Ovary (tissue), 7 donors: ENCODE measurements at regions not wholly inside any gene's neighbourhood (a gene's known extent, or its start where the extent isn't known, plus 50 kb on each side); places are given as distances from the start of the nearest gene placed in this dataset.

Experiments
- DNase-seq, 5 donors: peaks; one replicate each; pipeline ENCODE4 v3.0.0-alpha.2; 2019 to 2020
- H3K27ac ChIP-seq, 2 donors: fragments of 200-600 bp; one replicate each; pipeline versions ENCODE4 v1.5.1 to v1.8.0; 2019 to 2022
- H3K27me3 ChIP-seq: fragments of 200-600 bp; one replicate; pipeline ENCODE4 v1.8.0; 2022
- H3K36me3 ChIP-seq: fragments of 200-600 bp; sonication (generic); one replicate; pipeline ENCODE4 v1.5.1; 2019
- H3K4me1 ChIP-seq: one replicate; pipeline ENCODE4 v1.8.1; 2013; ENCODE audit warnings: mild to moderate bottlenecking, moderate library complexity; ENCODE audit not compliant: insufficient read depth
- H3K4me3 ChIP-seq: fragments of 200-600 bp; sonication (generic); one replicate; pipeline ENCODE4 v1.5.1; 2017
- H3K9me3 ChIP-seq, 2 donors: fragments of 200-600 bp in 1 of 2; sonication (generic) in 1 of 2; one replicate each; pipeline versions ENCODE4 v1.5.1 to v1.8.1; 2013 to 2019; ENCODE audit warnings: mild to moderate bottlenecking in 1 of 2, moderate library complexity in 1 of 2
- CTCF ChIP-seq, 3 donors: fragments of 450-650 bp in 2 of 3; fragments of 200-600 bp in 1 of 3; IDR thresholded peaks; one replicate each; pipeline versions ENCODE4 v1.5.1 to v1.8.0; 2016 to 2022; ENCODE audit warnings: antibody characterized with exemption in 3 of 3, mild to moderate bottlenecking in 1 of 3
- EP300 ChIP-seq: sonication (generic); formaldehyde crosslinking; IDR thresholded peaks from one replicate; pipeline ENCODE4 v1.6.1; 2017; ENCODE audit warnings: antibody characterized with exemption
- POLR2A ChIP-seq: fragments of 450-650 bp; IDR thresholded peaks from one replicate; pipeline ENCODE4 v1.6.1; 2017; ENCODE audit warnings: antibody characterized with exemption, mild to moderate bottlenecking, moderate library complexity
- whole genome bisulfite sequencing, 3 donors: extraction: QIAGEN DNeasy Blood & Tissue Kit in 1 of 3; methylation state at CpG; one replicate each; pipeline versions ENCODE4 v1.1.5 to v1.1.7; 2013 to 2017; 5-methylcytosine and 5-hydroxymethylcytosine counted together
- intact Hi-C, 4 donors: fragments of 100-400 bp; cut with DNase I; formaldehyde crosslinking; loops; one replicate each; pipeline versions ENCODE4 v1.11.0 to v1.15.1; 2022 to 2023
- donor health status: DM: no; HTN: no; CAD: no; lungs with moderate emphysema.
- donor health status: DM: no; HTN: no; CAD: no.
- donor health status: Bipolar disorder and iron deficiency.
- donor health status: DM: no; HTN: no; CAD: no.
- donor health status: DM: yes; HTN: yes; CAD: no.

- Histone ChIP-seq H3K9me3 (no peaks in the 10 kb centered on the region), H3K4me1 (no peaks in the 10 kb centered on the region), H3K27me3 (no peaks in the 10 kb centered on the region), H3K4me3 (no peak overlapping the region), H3K27ac (no peak overlapping the region), H3K36me3 (no peaks in the 10 kb centered on the region)
- 80 to 86% (median 81%) methylated on average over 3 of the region's 3 CpGs for WGBS, 3 donors
- intact Hi-C loops = no loop called here
- TF ChIP-seq EP300 = no peak
- no peak for TF ChIP-seq CTCF (IDR thresholded peaks at IDR 0.05)
- TF ChIP-seq POLR2A = no peak
- DNase-seq = no peak
Measured at GRCh38 chr6:153963352-153963751, 75.7 kb upstream of the OPRM1 start.

- intact Hi-C loops = no loop called here
- Histone ChIP-seq H3K4me1 (no peaks in the 10 kb centered on the region), H3K27me3 (no peaks in the 10 kb centered on the region), H3K9me3 (no peaks in the 10 kb centered on the region), H3K36me3 (no peaks in the 10 kb centered on the region), H3K27ac (no peak overlapping the region), H3K4me3 (no peak overlapping the region)
- WGBS, 3 donors = 77 to 87% (median 81%) methylated on average over 2 of the region's 2 CpGs
- TF ChIP-seq EP300 = no peak
- TF ChIP-seq POLR2A = no peak
- no peak for TF ChIP-seq CTCF (IDR thresholded peaks at IDR 0.05)
- DNase-seq = no peak
Measured at GRCh38 chr6:153962555-153962954, 76.5 kb upstream of the OPRM1 start.

- H3K27me3 ChIP-seq = no peaks in the 10 kb centered on the region
- TF ChIP-seq EP300 = no peak
- TF ChIP-seq POLR2A = no peak
- TF ChIP-seq CTCF (IDR thresholded peaks at IDR 0.05) = no peak
- H3K9me3 ChIP-seq = no peaks in the 10 kb centered on the region
- no peaks in the 10 kb centered on the region for H3K36me3 ChIP-seq
- H3K27ac ChIP-seq = no peak overlapping the region
- WGBS, 3 donors = 76 to 89% (median 86%) methylated on average over 1 of the region's 1 CpG
- H3K4me3 ChIP-seq = no peak overlapping the region
- no peak for DNase-seq
- H3K4me1 ChIP-seq = no peaks in the 10 kb centered on the region
- intact Hi-C loops = no loop called here
Measured at GRCh38 chr6:153960741-153961140, 78.3 kb upstream of the OPRM1 start.

GRCh38 chr6:153960281-153960680 lies 78.8 kb upstream of the OPRM1 start:
- intact Hi-C loops = no loop called here
- no peaks in the 10 kb centered on the region for H3K9me3 ChIP-seq
- H3K4me3 ChIP-seq = no peak overlapping the region
- TF ChIP-seq POLR2A = no peak
- TF ChIP-seq EP300 = no peak
- TF ChIP-seq CTCF (IDR thresholded peaks at IDR 0.05) = no peak
- no peaks in the 10 kb centered on the region for H3K36me3 ChIP-seq
- DNase-seq = no peak
- H3K27ac ChIP-seq = no peak overlapping the region
- WGBS, 3 donors = 5 to 15% (median 12%) methylated on average over 4 of the region's 4 CpGs
- H3K4me1 ChIP-seq = no peaks in the 10 kb centered on the region
- no peaks in the 10 kb centered on the region for H3K27me3 ChIP-seq

- H3K27me3 ChIP-seq = no peaks in the 10 kb centered on the region
- WGBS, 3 donors = 84 to 94% (median 87%) methylated on average over 1 of the region's 1 CpG
- no peak overlapping the region for H3K4me3 ChIP-seq
- intact Hi-C loops = no loop called here
- H3K9me3 ChIP-seq = no peaks in the 10 kb centered on the region
- no peaks in the 10 kb centered on the region for H3K4me1 ChIP-seq
- no peaks in the 10 kb centered on the region for H3K36me3 ChIP-seq
- TF ChIP-seq EP300 (no peak), CTCF (IDR thresholded peaks at IDR 0.05) (no peak), POLR2A (no peak)
- no peak overlapping the region for H3K27ac ChIP-seq
- DNase-seq = no peak
Measured at GRCh38 chr6:153959276-153959675, 79.8 kb upstream of the OPRM1 start.
